BLaER1 (cell line): ENCODE measurements at regions not wholly inside any gene's neighbourhood (a gene's known extent, or its start where the extent isn't known, plus 50 kb on each side); places are given as distances from the start of the nearest gene placed in this dataset.

Source experiments
- H3K27ac ChIP-seq: shearing (Covaris generic); formaldehyde crosslinking; 2 replicates; pipeline ENCODE4 v1.8.1; 2022
- H3K27me3 ChIP-seq: shearing (Covaris generic); formaldehyde crosslinking; 2 replicates; pipeline ENCODE4 v1.8.1; 2022
- H3K36me3 ChIP-seq: shearing (Covaris generic); formaldehyde crosslinking; 2 replicates; pipeline ENCODE4 v1.8.1; 2022
- H3K4me1 ChIP-seq: shearing (Covaris generic); formaldehyde crosslinking; 2 replicates; pipeline ENCODE4 v1.8.1; 2022
- H3K4me2 ChIP-seq: shearing (Covaris generic); formaldehyde crosslinking; 2 replicates; pipeline ENCODE4 v1.8.1; 2022
- H3K4me3 ChIP-seq: shearing (Covaris generic); formaldehyde crosslinking; 2 replicates; pipeline ENCODE4 v1.8.1; 2022
- H3K9ac ChIP-seq: shearing (Covaris generic); formaldehyde crosslinking; 2 replicates; pipeline ENCODE4 v1.8.1; 2022
- H3K9me3 ChIP-seq: shearing (Covaris generic); formaldehyde crosslinking; 2 replicates; pipeline ENCODE4 v1.8.1; 2022
- H4K20me1 ChIP-seq: shearing (Covaris generic); formaldehyde crosslinking; 2 replicates; pipeline ENCODE4 v1.8.1; 2022
- Cebpa-rat ChIP-seq: shearing (Covaris generic); IDR thresholded peaks from 2 replicates; pipeline ENCODE4 v1.8.1; 2022

GRCh38 chr3:104546301-104546700, 820.4 kb upstream of the ALCAM start:
- Histone ChIP-seq H3K36me3 (no peaks in the 10 kb centered on the region), H3K4me3 (no peak overlapping the region), H3K4me2 (no peak overlapping the region), H3K9ac (no peak overlapping the region), H3K27me3 (no peaks in the 10 kb centered on the region), H4K20me1 (no peaks in the 10 kb centered on the region), H3K4me1 (no peaks in the 10 kb centered on the region), H3K9me3 (no peaks in the 10 kb centered on the region), H3K27ac (no peak overlapping the region)
- TF ChIP-seq Cebpa-rat: no peak

- no peaks in the 10 kb centered on the region for H3K36me3 ChIP-seq
These were observed 819.7 kb upstream of the ALCAM start for GRCh38 chr3:104547031-104547430.

GRCh38 chr3:104548401-104548800, 818.3 kb upstream of the ALCAM start:
- H3K27me3 ChIP-seq: no peaks in the 10 kb centered on the region
- H4K20me1 ChIP-seq: no peaks in the 10 kb centered on the region
- no peak overlapping the region for H3K9ac ChIP-seq
- no peak overlapping the region for H3K4me2 ChIP-seq
- H3K27ac ChIP-seq: no peak overlapping the region
- H3K36me3 ChIP-seq: no peaks in the 10 kb centered on the region
- no peaks in the 10 kb centered on the region for H3K9me3 ChIP-seq
- no peak overlapping the region for H3K4me3 ChIP-seq
- no peaks in the 10 kb centered on the region for H3K4me1 ChIP-seq
- no peak for TF ChIP-seq Cebpa-rat

More at GRCh38 chr3:104547031-104547430, 819.7 kb upstream of the ALCAM start:
- TF ChIP-seq Cebpa-rat: no peak
- Histone ChIP-seq H3K4me2 (no peak overlapping the region), H3K9ac (no peak overlapping the region), H3K4me1 (no peaks in the 10 kb centered on the region), H3K27me3 (no peaks in the 10 kb centered on the region), H3K4me3 (no peak overlapping the region), H3K27ac (no peak overlapping the region), H3K9me3 (no peaks in the 10 kb centered on the region), H4K20me1 (no peaks in the 10 kb centered on the region)

GRCh38 chr3:104549099-104549714, 817.5 kb upstream of the ALCAM start:
- Histone ChIP-seq H3K27me3 (no peaks in the 10 kb centered on the region), H3K4me1 (no peaks in the 10 kb centered on the region), H3K9me3 (no peaks in the 10 kb centered on the region), H3K4me3 (no peak overlapping the region), H4K20me1 (no peaks in the 10 kb centered on the region), H3K27ac (no peak overlapping the region), H3K36me3 (no peaks in the 10 kb centered on the region), H3K4me2 (no peak overlapping the region), H3K9ac (no peak overlapping the region)
- no peak for TF ChIP-seq Cebpa-rat

- H3K4me1 ChIP-seq: no peaks in the 10 kb centered on the region
- H3K4me2 ChIP-seq: no peak overlapping the region
- no peaks in the 10 kb centered on the region for H3K27me3 ChIP-seq
- H3K4me3 ChIP-seq: no peak overlapping the region
- no peaks in the 10 kb centered on the region for H3K9me3 ChIP-seq
- no peak for TF ChIP-seq Cebpa-rat
- no peak overlapping the region for H3K27ac ChIP-seq
- no peaks in the 10 kb centered on the region for H3K36me3 ChIP-seq
- H3K9ac ChIP-seq: no peak overlapping the region
- H4K20me1 ChIP-seq: no peaks in the 10 kb centered on the region
These were observed 813.6 kb upstream of the ALCAM start for GRCh38 chr3:104553121-104553520.

GRCh38 chr3:104554425-104554824, 812.3 kb upstream of the ALCAM start:
- Histone ChIP-seq H3K4me3 (no peak overlapping the region), H3K9ac (no peak overlapping the region), H3K4me1 (no peaks in the 10 kb centered on the region), H3K27ac (no peak overlapping the region), H3K36me3 (no peaks in the 10 kb centered on the region), H3K27me3 (no peaks in the 10 kb centered on the region), H3K4me2 (no peak overlapping the region), H3K9me3 (no peaks in the 10 kb centered on the region), H4K20me1 (no peaks in the 10 kb centered on the region)
- TF ChIP-seq Cebpa-rat: no peak

- no peak for TF ChIP-seq Cebpa-rat
- Histone ChIP-seq H3K27me3 (no peaks in the 10 kb centered on the region), H3K36me3 (no peaks in the 10 kb centered on the region), H3K9me3 (no peaks in the 10 kb centered on the region), H3K27ac (no peak overlapping the region), H3K4me2 (no peak overlapping the region), H3K4me1 (no peaks in the 10 kb centered on the region), H3K9ac (no peak overlapping the region), H4K20me1 (no peaks in the 10 kb centered on the region), H3K4me3 (no peak overlapping the region)
These were observed 811.0 kb upstream of the ALCAM start for GRCh38 chr3:104555728-104556127.

- no peak for TF ChIP-seq Cebpa-rat
- Histone ChIP-seq H3K27me3 (no peaks in the 10 kb centered on the region), H3K4me1 (no peaks in the 10 kb centered on the region), H3K36me3 (no peaks in the 10 kb centered on the region), H4K20me1 (no peaks in the 10 kb centered on the region), H3K9me3 (no peaks in the 10 kb centered on the region), H3K4me3 (no peak overlapping the region), H3K4me2 (no peak overlapping the region), H3K9ac (no peak overlapping the region), H3K27ac (no peak overlapping the region)
These were observed 810.2 kb upstream of the ALCAM start for GRCh38 chr3:104556372-104557078.

GRCh38 chr3:104561324-104561723, 805.4 kb upstream of the ALCAM start:
- H3K4me3 ChIP-seq: no peak overlapping the region
- no peak for TF ChIP-seq Cebpa-rat
- no peak overlapping the region for H3K9ac ChIP-seq
- H3K27me3 ChIP-seq: no peaks in the 10 kb centered on the region
- no peak overlapping the region for H3K27ac ChIP-seq
- no peaks in the 10 kb centered on the region for H3K9me3 ChIP-seq
- no peaks in the 10 kb centered on the region for H3K4me1 ChIP-seq
- H4K20me1 ChIP-seq: no peaks in the 10 kb centered on the region
- H3K4me2 ChIP-seq: no peak overlapping the region
- no peaks in the 10 kb centered on the region for H3K36me3 ChIP-seq

- Histone ChIP-seq H3K9ac (no peak overlapping the region), H3K4me1 (no peaks in the 10 kb centered on the region), H3K9me3 (no peaks in the 10 kb centered on the region), H3K36me3 (no peaks in the 10 kb centered on the region), H3K4me2 (no peak overlapping the region), H3K27me3 (no peaks in the 10 kb centered on the region), H4K20me1 (no peaks in the 10 kb centered on the region), H3K4me3 (no peak overlapping the region), H3K27ac (no peak overlapping the region)
- TF ChIP-seq Cebpa-rat: no peak
These were observed 802.6 kb upstream of the ALCAM start for GRCh38 chr3:104564045-104564643.
